ENCODE measurements at regions not wholly inside any gene's neighbourhood (a gene's known extent, or its start where the extent isn't known, plus 50 kb on each side); places are given as distances from the start of the nearest gene placed in this dataset.

DNA sequence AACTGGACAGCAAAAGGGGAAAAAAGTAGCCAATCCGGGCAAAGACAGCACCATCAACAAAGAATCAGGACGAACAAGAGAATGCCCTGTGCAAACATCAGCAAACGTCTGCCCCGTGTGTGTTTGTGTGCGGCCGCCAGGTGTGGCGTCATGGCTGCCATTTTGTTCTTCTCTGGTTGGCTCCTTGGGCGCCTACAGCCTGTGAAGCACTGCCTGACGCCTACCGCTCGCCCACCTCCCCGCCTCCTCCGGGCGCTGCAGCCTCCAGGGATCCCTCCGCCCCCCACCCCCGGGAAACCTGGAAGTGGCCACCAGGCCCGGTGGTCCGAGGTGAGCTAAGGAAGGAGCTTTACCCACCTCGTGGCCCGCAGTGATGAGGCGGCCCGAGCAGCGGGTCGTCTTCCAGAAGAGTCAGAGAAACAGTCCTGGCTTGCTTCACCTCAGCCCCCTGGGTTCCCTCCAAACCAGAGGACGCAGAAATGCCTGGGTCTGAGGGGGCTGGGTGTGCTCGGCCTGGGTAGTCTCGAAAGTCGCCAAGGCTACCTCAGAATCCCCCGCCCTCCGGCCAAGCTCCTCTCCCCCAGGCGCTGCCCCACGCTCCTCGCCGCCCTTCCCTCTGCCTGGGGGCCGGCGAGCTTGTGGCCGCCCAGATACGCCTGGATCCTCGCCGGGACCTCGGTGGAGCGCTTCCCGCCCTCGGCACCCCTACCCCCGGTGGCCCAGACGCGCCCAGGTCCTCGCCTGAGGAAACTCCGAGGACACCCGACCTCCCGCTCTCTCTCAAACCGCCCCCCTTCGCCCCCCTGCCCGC lies 61.8 kb upstream of the IL6 start:
- Histone ChIP-seq H3K4me2 (replicated peaks; ENCODE audit: low read depth, low read length, poor library complexity, severe bottlenecking) (no peak overlapping the region), H2AFZ (ENCODE audit: insufficient read depth, low read depth, low read length, poor library complexity, severe bottlenecking) (no peak overlapping the region), H3K9me3 (ENCODE audit: control extremely low read depth in 1 of 3, control insufficient read depth in 2 of 3, insufficient read depth in 1 of 3, low read length in 2 of 3) (peaks cover 0 to 6% (median 0%) of the 10 kb centered on the region in 3 donors), H4K20me1 (ENCODE audit: control insufficient read depth, insufficient read depth, low read length, poor library complexity, severe bottlenecking) (no peaks in the 10 kb centered on the region), H3K4me3 (ENCODE audit: control extremely low read depth in 1 of 5, extremely low read depth in 1 of 5, insufficient read depth in 1 of 5, low read depth in 2 of 5, low read length in 4 of 5) (no peak overlapping the region), H3K79me2 (ENCODE audit: control insufficient read depth, insufficient read depth, low read length) (peaks cover 40% of the 10 kb centered on the region), H3K36me3 (replicated peaks in 1 of 2; ENCODE audit: control extremely low read depth in 1 of 2, control insufficient read depth in 1 of 2, extremely low read depth in 1 of 2, insufficient read depth in 2 of 2, low read length in 1 of 2) (no peaks in the 10 kb centered on the region), H3K9ac (ENCODE audit: low read length) (no peak overlapping the region), H3K27me3 (replicated peaks in 1 of 4; ENCODE audit: control extremely low read depth in 1 of 4, control insufficient read depth in 3 of 4, insufficient read depth in 4 of 4, low read length in 3 of 4) (no peaks in the 10 kb centered on the region), H3K27ac (ENCODE audit: low read length in 2 of 2) (peak overlapping the region; percentile 50 to 100), H3K4me1 (ENCODE audit: control insufficient read depth in 2 of 2, insufficient read depth in 2 of 2, low read length in 2 of 2) (peaks cover 52 to 56% of the 10 kb centered on the region in 2 donors)
- ChIA-PET POLR2A (no interaction called here), CTCF (no interaction called here)
- 96% methylated on average over 50 of the region's 54 CpGs for WGBS (ENCODE audit: insufficient coverage)
- no peaks in the 10 kb centered on the region for H3K27me3 Mint-ChIP-seq
- H3K4me1 Mint-ChIP-seq = peaks cover 62% of the 10 kb centered on the region
- intact Hi-C loops (cut with micrococcal nuclease) = no loop called here
- no peak for DNase-seq
- no peak overlapping the region for H3K4me3 Mint-ChIP-seq
- H3K27ac Mint-ChIP-seq = peak overlapping the region; percentile 56
- TF ChIP-seq, protein P1, sequence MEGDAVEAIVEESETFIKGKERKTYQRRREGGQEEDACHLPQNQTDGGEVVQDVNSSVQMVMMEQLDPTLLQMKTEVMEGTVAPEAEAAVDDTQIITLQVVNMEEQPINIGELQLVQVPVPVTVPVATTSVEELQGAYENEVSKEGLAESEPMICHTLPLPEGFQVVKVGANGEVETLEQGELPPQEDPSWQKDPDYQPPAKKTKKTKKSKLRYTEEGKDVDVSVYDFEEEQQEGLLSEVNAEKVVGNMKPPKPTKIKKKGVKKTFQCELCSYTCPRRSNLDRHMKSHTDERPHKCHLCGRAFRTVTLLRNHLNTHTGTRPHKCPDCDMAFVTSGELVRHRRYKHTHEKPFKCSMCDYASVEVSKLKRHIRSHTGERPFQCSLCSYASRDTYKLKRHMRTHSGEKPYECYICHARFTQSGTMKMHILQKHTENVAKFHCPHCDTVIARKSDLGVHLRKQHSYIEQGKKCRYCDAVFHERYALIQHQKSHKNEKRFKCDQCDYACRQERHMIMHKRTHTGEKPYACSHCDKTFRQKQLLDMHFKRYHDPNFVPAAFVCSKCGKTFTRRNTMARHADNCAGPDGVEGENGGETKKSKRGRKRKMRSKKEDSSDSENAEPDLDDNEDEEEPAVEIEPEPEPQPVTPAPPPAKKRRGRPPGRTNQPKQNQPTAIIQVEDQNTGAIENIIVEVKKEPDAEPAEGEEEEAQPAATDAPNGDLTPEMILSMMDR (IDR thresholded peaks at IDR 0.05) = no peak
- no peak for TF ChIP-seq EZH2 (IDR thresholded peaks at IDR 0.05; ENCODE audit: borderline replicate concordance, insufficient read depth, low read depth, low read length, poor library complexity, severe bottlenecking)
- no peaks in the 10 kb centered on the region for H3K9me3 Mint-ChIP-seq (ENCODE audit: insufficient read depth)
- no peak for ATAC-seq (ENCODE audit: low read depth)

DNA sequence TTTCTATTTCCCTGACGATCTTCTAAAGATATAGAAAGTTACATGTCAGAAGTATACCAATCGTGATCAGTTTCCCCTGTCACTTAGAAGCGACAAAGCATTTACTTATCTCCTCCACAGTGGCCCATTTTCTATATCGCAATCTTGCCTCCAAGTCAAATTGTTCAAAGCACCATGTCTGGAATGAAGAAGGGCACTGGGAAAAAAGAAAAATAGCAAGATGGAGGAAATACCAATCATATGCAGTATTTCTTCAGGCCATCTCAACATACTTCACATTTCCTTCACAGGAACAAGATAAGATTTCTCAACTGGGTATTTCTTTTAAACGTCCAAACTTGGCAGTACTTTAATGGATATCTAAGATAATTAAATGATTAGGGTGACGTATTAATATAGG lies 63.3 kb upstream of the IL6 start:
- Mint-ChIP-seq H3K9me3 (ENCODE audit: insufficient read depth) (no peaks in the 10 kb centered on the region), H3K4me3 (peak overlapping the region; percentile 17), H3K4me1 (peaks cover 72% of the 10 kb centered on the region), H3K27ac (peak overlapping the region; percentile 92), H3K27me3 (no peaks in the 10 kb centered on the region)
- Histone ChIP-seq H4K20me1 (ENCODE audit: control insufficient read depth, insufficient read depth, low read length, poor library complexity, severe bottlenecking) (no peaks in the 10 kb centered on the region), H3K36me3 (replicated peaks in 1 of 2; ENCODE audit: control extremely low read depth in 1 of 2, control insufficient read depth in 1 of 2, extremely low read depth in 1 of 2, insufficient read depth in 2 of 2, low read length in 1 of 2) (no peaks in the 10 kb centered on the region), H2AFZ (ENCODE audit: insufficient read depth, low read depth, low read length, poor library complexity, severe bottlenecking) (no peak overlapping the region), H3K4me1 (ENCODE audit: control insufficient read depth in 2 of 2, insufficient read depth in 2 of 2, low read length in 2 of 2) (peaks cover 66 to 70% of the 10 kb centered on the region in 2 donors), H3K79me2 (ENCODE audit: control insufficient read depth, insufficient read depth, low read length) (peaks cover 43% of the 10 kb centered on the region), H3K27ac (ENCODE audit: low read length in 2 of 2) (peak overlapping the region; percentile 99 to 100), H3K4me3 (ENCODE audit: control extremely low read depth in 1 of 5, extremely low read depth in 1 of 5, insufficient read depth in 1 of 5, low read depth in 2 of 5, low read length in 4 of 5) (no peak overlapping the region), H3K9ac (ENCODE audit: low read length) (no peak overlapping the region), H3K9me3 (ENCODE audit: control extremely low read depth in 1 of 3, control insufficient read depth in 2 of 3, insufficient read depth in 1 of 3, low read length in 2 of 3) (peaks cover 0 to 6% (median 0%) of the 10 kb centered on the region in 3 donors), H3K27me3 (replicated peaks in 1 of 4; ENCODE audit: control extremely low read depth in 1 of 4, control insufficient read depth in 3 of 4, insufficient read depth in 4 of 4, low read length in 3 of 4) (no peaks in the 10 kb centered on the region), H3K4me2 (replicated peaks; ENCODE audit: low read depth, low read length, poor library complexity, severe bottlenecking) (peak overlapping the region; percentile 80)
- WGBS (ENCODE audit: insufficient coverage) = 100% methylated on average over 1 of the region's 6 CpGs
- ATAC-seq (ENCODE audit: low read depth) = no peak
- ChIA-PET POLR2A (interaction anchor here (1.1 kb wide), 1 partner anchor 99 kb away, joined by 4 read pairs; no protein-coding TSS in a partner anchor), CTCF (interaction anchor here (1.1 to 11.2 kb wide), 4 partner anchors 33 to 104 kb away, joined by 3 to 209 read pairs (median 27); partner anchors contain the start of gene IL6)
- no peak for DNase-seq
- intact Hi-C loops (cut with micrococcal nuclease) = loop anchor here (1.0 to 2.0 kb wide), 3 partner anchors 9 to 99 kb away; no protein-coding TSS in a partner anchor
- TF ChIP-seq, protein P1 (IDR thresholded peaks at IDR 0.05) = no peak
- no peak for TF ChIP-seq EZH2 (IDR thresholded peaks at IDR 0.05; ENCODE audit: borderline replicate concordance, insufficient read depth, low read depth, low read length, poor library complexity, severe bottlenecking)

Measured in B cell (primary cell).